ENCODE measurements at regions not wholly inside any gene's neighbourhood (a gene's known extent, or its start where the extent isn't known, plus 50 kb on each side); places are given as distances from the start of the nearest gene placed in this dataset.

DNA sequence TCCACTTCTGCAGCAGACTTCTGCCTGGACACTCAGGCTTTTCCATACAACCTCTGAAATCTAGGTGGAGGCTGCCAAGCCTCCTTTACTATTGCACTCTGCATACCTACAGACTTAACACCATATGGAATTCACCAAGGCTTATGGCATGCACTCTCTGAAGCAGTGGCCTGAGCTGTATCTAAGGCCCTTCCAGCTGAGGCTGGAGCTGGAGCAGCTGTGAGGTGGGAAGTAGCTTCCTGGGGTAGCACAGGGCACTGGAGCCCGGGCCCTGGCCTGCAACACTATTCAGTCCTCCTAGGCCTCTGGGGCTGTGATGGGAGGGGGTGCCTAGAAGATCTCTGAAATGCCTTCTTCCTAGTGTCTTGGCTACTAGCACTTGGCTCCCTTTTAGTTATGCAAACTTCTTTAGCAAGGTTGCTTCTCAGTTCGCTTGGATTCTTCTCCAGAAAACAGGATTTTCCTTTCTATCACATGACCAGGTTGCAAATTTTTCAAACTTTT lies 186.6 kb upstream of the RORA start:
- intact Hi-C loops (cut with micrococcal nuclease): no loop called here
- H3K27ac Mint-ChIP-seq: no peak overlapping the region
- no peak for TF ChIP-seq CTCF (IDR thresholded peaks at IDR 0.05)
- POLR2A ChIA-PET: no interaction called here
- no peaks in the 10 kb centered on the region for H3K36me3 Mint-ChIP-seq (ENCODE audit: low read depth)
- H3K9me3 Mint-ChIP-seq: no peaks in the 10 kb centered on the region
- no peak overlapping the region for H3K4me3 Mint-ChIP-seq
- no peak for ATAC-seq (ENCODE audit: low read depth)
- CTCF ChIA-PET: no interaction called here
- no peak for DNase-seq
- H3K4me1 Mint-ChIP-seq: no peaks in the 10 kb centered on the region
- no peaks in the 10 kb centered on the region for H3K27me3 Mint-ChIP-seq

DNA sequence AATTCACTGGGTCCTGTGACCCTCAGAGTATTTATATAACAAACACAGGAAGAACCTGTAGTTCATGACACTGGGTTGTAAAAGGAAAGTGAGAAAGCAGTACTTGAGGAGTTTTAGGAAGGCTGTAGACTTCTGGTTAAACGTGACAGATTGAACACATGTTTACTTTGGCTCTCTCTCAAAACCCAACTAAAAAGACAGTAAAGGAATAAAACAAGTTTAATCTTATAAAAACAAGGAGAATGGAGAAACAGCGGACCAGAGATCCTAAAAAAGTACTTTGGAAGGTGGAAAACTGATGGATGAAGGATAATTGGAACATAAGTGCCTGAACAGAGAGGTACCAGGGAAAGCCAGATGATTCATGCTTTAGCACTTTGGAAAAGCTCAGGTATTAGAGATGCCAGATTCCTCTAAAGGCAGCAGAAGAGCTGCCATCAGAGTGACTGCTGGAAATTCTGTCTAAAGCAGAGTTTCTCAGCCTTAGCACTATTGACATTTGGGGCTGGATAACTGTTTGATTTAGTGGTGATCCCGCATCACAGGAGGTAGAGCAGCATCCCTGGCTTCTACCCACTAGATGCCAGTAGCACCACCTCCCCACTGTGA lies 182.9 kb upstream of the RORA start:
- intact Hi-C loops (cut with micrococcal nuclease): no loop called here
- no peaks in the 10 kb centered on the region for H3K36me3 Mint-ChIP-seq (ENCODE audit: low read depth)
- ChIA-PET CTCF (no interaction called here), POLR2A (no interaction called here)
- DNase-seq: no peak
- no peak overlapping the region for H3K27ac Mint-ChIP-seq
- H3K9me3 Mint-ChIP-seq: no peaks in the 10 kb centered on the region
- no peaks in the 10 kb centered on the region for H3K4me1 Mint-ChIP-seq
- TF ChIP-seq CTCF (IDR thresholded peaks at IDR 0.05): no peak
- peaks cover 3% of the 10 kb centered on the region for H3K27me3 Mint-ChIP-seq
- H3K4me3 Mint-ChIP-seq: no peak overlapping the region
- ATAC-seq (ENCODE audit: low read depth): no peak

DNA sequence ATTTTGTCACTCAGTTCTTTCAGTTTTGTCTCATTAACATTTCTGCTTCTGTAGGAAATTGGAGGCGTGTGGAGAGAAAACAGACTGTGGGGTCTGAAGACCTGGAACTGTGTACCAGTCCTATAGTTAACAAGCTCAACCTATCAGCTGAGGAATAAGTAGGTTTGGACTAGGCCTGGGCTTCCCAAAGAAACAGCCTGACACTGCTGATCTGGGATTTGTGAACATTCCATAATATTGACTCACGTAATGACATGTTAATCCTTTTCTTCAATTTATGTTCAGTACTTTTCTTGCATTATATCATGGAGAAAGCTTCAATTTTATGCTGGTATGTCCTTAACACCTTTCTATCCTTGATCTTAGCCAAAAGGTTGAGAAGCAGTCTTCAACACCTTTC lies 181.6 kb upstream of the RORA start:
- no peak overlapping the region for H3K27ac Mint-ChIP-seq
- no peaks in the 10 kb centered on the region for H3K36me3 Mint-ChIP-seq (ENCODE audit: low read depth)
- ATAC-seq (ENCODE audit: low read depth) (no peak), DNase-seq (no peak)
- ChIA-PET POLR2A (no interaction called here), CTCF (no interaction called here)
- intact Hi-C loops (cut with micrococcal nuclease): no loop called here
- TF ChIP-seq CTCF (IDR thresholded peaks at IDR 0.05): no peak
- no peak overlapping the region for H3K4me3 Mint-ChIP-seq
- H3K27me3 Mint-ChIP-seq: peaks cover 3% of the 10 kb centered on the region
- H3K4me1 Mint-ChIP-seq: no peaks in the 10 kb centered on the region
- H3K9me3 Mint-ChIP-seq: no peaks in the 10 kb centered on the region

DNA sequence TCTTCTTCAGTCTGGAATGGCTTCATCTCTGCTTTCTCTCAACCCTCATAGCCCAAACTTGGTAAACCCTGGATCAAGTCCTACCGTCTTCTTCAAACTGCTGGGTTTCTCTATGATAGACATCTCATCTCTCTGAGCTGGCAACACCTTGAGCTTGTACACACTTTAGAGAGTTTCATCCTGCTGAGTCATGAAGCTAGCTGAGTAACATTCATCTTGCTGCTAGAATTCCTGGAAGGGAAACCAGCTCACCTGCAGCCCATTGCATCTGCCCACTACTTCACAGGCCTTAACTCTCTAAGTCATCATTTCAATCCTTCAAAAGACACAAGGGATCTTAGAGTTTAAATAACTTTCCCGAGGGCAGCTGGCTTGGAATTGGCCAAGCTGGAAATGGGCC lies 175.5 kb upstream of the RORA start:
- ChIA-PET CTCF (no interaction called here), POLR2A (no interaction called here)
- Mint-ChIP-seq H3K9me3 (no peaks in the 10 kb centered on the region), H3K36me3 (ENCODE audit: low read depth) (no peaks in the 10 kb centered on the region), H3K27me3 (peaks cover 4% of the 10 kb centered on the region), H3K4me3 (no peak overlapping the region), H3K4me1 (no peaks in the 10 kb centered on the region), H3K27ac (no peak overlapping the region)
- ATAC-seq (ENCODE audit: low read depth) (no peak), DNase-seq (no peak)
- TF ChIP-seq CTCF (IDR thresholded peaks at IDR 0.05): no peak
- intact Hi-C loops (cut with micrococcal nuclease): no loop called here

GRCh38 chr15:61403884-61404283 lies 174.8 kb upstream of the RORA start:
- intact Hi-C loops (cut with micrococcal nuclease): no loop called here
- POLR2A ChIA-PET: no interaction called here
- CTCF ChIA-PET: no interaction called here
- Mint-ChIP-seq H3K36me3 (ENCODE audit: low read depth) (no peaks in the 10 kb centered on the region), H3K27me3 (peaks cover 3% of the 10 kb centered on the region), H3K4me3 (no peak overlapping the region), H3K27ac (no peak overlapping the region), H3K9me3 (no peaks in the 10 kb centered on the region), H3K4me1 (no peaks in the 10 kb centered on the region)
- ATAC-seq (ENCODE audit: low read depth): no peak
- no peak for TF ChIP-seq CTCF (IDR thresholded peaks at IDR 0.05)
- DNase-seq: no peak

Measured in activated B cell treated with CpG ODN at 0.5 μM for 24 hours (primary cell).